ENCODE measurements at regions not wholly inside any gene's neighbourhood (a gene's known extent, or its start where the extent isn't known, plus 50 kb on each side); places are given as distances from the start of the nearest gene placed in this dataset.

GRCh38 chr5:96288166-96288844, 144.7 kb downstream of the PCSK1 start:
- H3K4me3 ChIP-seq: no peak overlapping the region
- DNase-seq (ENCODE audit: low read depth in 1 of 2, low spot score in 1 of 2) (no peak), FAIRE-seq (no peak), ATAC-seq (no peak)
- H3K4me2 ChIP-seq: peak overlapping the region; percentile 6; the same call in 2 of the 3 replicates
- no peak for TF ChIP-seq TP53 (CRISPR knock-in tag; IDR thresholded peaks at IDR 0.05)
- TF ChIP-seq HES2 (IDR thresholded peaks at IDR 0.05): peak; percentile 9; the same call in 1 of the 2 replicates
- TF ChIP-seq HDAC2 (IDR thresholded peaks at IDR 0.05): no peak
- H3K27ac ChIP-seq: 0 out of 6 replicates have a peak overlapping the region, but pooled peaks have one; percentile 4 to 22
- ChIA-PET POLR2A (no interaction called here), CTCF (no interaction called here)
- H3K9me3 ChIP-seq: 0 out of 3 replicates have a peak, but pooled peaks cover 5% of the 10 kb centered on the region
- 86% methylated on average over 3 of the region's 3 CpGs for WGBS (ENCODE audit: missing lambda C conversion rate)
- peaks cover 14% of the 10 kb centered on the region for H3K4me1 ChIP-seq

- TF ChIP-seq HOXB5 (CRISPR knock-in tag; IDR thresholded peaks at IDR 0.05) (no peak), KDM5A (IDR thresholded peaks at IDR 0.05) (no peak), PHF8 (IDR thresholded peaks at IDR 0.05; ENCODE audit: borderline replicate concordance, low read depth) (no peak), ZSCAN20 (CRISPR knock-in tag; IDR thresholded peaks at IDR 0.05) (no peak), E2F6 (IDR thresholded peaks at IDR 0.05; ENCODE audit: borderline replicate concordance, low read depth) (no peak), ZC3H11A (IDR thresholded peaks at IDR 0.05) (no peak), CTCF (IDR thresholded peaks at IDR 0.05) (no peak), SMC3 (IDR thresholded peaks at IDR 0.05) (no peak), RARB (CRISPR knock-in tag; IDR thresholded peaks at IDR 0.05) (no peak), EP300 (IDR thresholded peaks at IDR 0.05) (no peak)
- CTCF ChIA-PET: interaction anchor here (0.6 kb wide), 1 partner anchor 281 kb away, joined by 3 read pairs; no protein-coding TSS in a partner anchor
- no peak for FAIRE-seq
Measured at GRCh38 chr5:96287136-96287535, 145.9 kb downstream of the PCSK1 start.

GRCh38 chr5:96285823-96286222, 147.2 kb downstream of the PCSK1 start:
- no peak for TF ChIP-seq TFCP2L1 (CRISPR knock-in tag; IDR thresholded peaks at IDR 0.05)
- TF ChIP-seq RARB (CRISPR knock-in tag; IDR thresholded peaks at IDR 0.05): no peak
- no peak for TF ChIP-seq FOSL2 (IDR thresholded peaks at IDR 0.05)
- no peak for TF ChIP-seq FOSL2 (CRISPR knock-in tag; IDR thresholded peaks at IDR 0.05)
- no peak for TF ChIP-seq JUN (IDR thresholded peaks at IDR 0.05)
- TF ChIP-seq EHMT2 (IDR thresholded peaks at IDR 0.05; ENCODE audit: low read depth): no peak
- no peak for TF ChIP-seq RCOR1 (IDR thresholded peaks at IDR 0.05; ENCODE audit: low read depth, low read length)
- no peak for TF ChIP-seq RFX5 (IDR thresholded peaks at IDR 0.05)
- TF ChIP-seq BCL3 (IDR thresholded peaks at IDR 0.05): no peak
- 87% methylated on average over 1 of the region's 1 CpG for WGBS (ENCODE audit: missing lambda C conversion rate)
- ChIA-PET CTCF (interaction anchor here (1.2 to 1.9 kb wide), 2 partner anchors 9 to 50 kb away, joined by 3 to 5 read pairs; no protein-coding TSS in a partner anchor), POLR2A (no interaction called here)
- no peak for FAIRE-seq
- no peak overlapping the region for H3K4me2 ChIP-seq
- H3K4me3 ChIP-seq: no peak overlapping the region
- H3K27ac ChIP-seq: no peak overlapping the region
- peaks cover 14% of the 10 kb centered on the region for H3K4me1 ChIP-seq
- ATAC-seq: no peak
- no peak for DNase-seq (ENCODE audit: low read depth in 1 of 2, low spot score in 1 of 2)
- 0 out of 3 replicates have a peak, but pooled peaks cover 3% of the 10 kb centered on the region for H3K9me3 ChIP-seq

More at GRCh38 chr5:96287136-96287535, 145.9 kb downstream of the PCSK1 start:
- ATAC-seq: no peak
- Histone ChIP-seq H3K4me2 (no peak overlapping the region), H3K27ac (no peak overlapping the region), H3K4me1 (peaks cover 14% of the 10 kb centered on the region), H3K9me3 (0 out of 3 replicates have a peak, but pooled peaks cover 5% of the 10 kb centered on the region), H3K4me3 (no peak overlapping the region)
- 92% methylated on average over 2 of the region's 2 CpGs for WGBS (ENCODE audit: missing lambda C conversion rate)
- DNase-seq (ENCODE audit: low read depth in 1 of 2, low spot score in 1 of 2): no peak
- POLR2A ChIA-PET: no interaction called here

Measured in A549 (cell line).